Rectal smooth muscle tissue (tissue), 1 donor: ENCODE measurements at regions not wholly inside any gene's neighbourhood (a gene's known extent, or its start where the extent isn't known, plus 50 kb on each side); places are given as distances from the start of the nearest gene placed in this dataset.

Experiments
- H3K27ac ChIP-seq: one replicate; pipeline ENCODE4 v1.7.0; 2013; ENCODE audit warnings: low read depth, low read length, inconsistent platforms
- H3K27me3 ChIP-seq: one replicate; pipeline ENCODE4 v1.7.0; 2013; ENCODE audit warnings: low read length; ENCODE audit not compliant: control insufficient read depth, insufficient read depth
- H3K36me3 ChIP-seq: one replicate; pipeline ENCODE4 v1.7.0; 2013; ENCODE audit warnings: low read length; ENCODE audit not compliant: control insufficient read depth, insufficient read depth
- H3K4me1 ChIP-seq: one replicate; pipeline ENCODE4 v1.7.0; 2013; ENCODE audit warnings: low read length; ENCODE audit not compliant: control insufficient read depth, insufficient read depth
- H3K4me3 ChIP-seq: one replicate; pipeline ENCODE4 v1.7.0; 2013; ENCODE audit warnings: low read length
- H3K9ac ChIP-seq: one replicate; pipeline ENCODE4 v1.7.0; 2013; ENCODE audit warnings: low read length

DNA sequence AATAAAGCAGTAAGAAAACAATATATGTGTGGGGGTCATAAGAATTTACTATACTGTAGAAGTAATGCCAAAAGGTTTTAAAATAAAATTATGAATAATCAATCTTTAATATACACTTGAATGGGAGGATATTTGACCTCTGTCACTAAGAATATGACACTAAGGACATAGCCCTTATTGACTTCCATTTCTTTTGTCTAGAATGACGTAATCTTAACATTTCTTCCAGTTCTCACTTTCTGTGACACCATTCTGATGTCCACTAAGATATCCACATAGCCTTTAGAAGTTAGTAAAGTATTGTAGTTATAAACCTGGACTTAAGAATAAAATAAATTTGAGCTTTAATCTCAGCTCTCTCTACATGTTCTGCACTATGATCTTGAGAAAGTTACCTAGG lies 1050.7 kb downstream of the TLE4 start:
- H3K27ac ChIP-seq = no peak overlapping the region
- no peaks in the 10 kb centered on the region for H3K4me1 ChIP-seq
- H3K27me3 ChIP-seq = no peaks in the 10 kb centered on the region
- no peak overlapping the region for H3K4me3 ChIP-seq
- no peak overlapping the region for H3K9ac ChIP-seq
- H3K36me3 ChIP-seq = no peaks in the 10 kb centered on the region

DNA sequence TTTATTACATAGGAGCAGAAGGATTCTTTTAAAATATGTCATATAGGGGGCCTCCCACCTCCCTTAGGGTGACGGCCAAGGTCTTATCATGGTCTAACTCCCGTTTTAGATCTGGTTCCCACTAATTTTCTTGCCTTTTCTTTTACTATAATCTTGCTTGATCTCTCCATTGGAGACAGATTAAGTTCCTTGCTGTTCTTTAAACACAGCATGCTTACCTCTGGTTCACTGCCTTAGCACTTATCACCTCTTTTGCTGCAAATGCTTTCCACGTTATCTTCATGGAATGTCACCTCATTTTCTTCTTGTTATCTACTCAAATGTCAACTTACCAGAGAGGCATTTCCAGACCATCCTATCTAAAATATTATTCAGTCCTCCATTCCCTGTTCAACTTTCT lies 1047.6 kb downstream of the TLE4 start:
- no peaks in the 10 kb centered on the region for H3K27me3 ChIP-seq
- no peaks in the 10 kb centered on the region for H3K4me1 ChIP-seq
- no peaks in the 10 kb centered on the region for H3K36me3 ChIP-seq
- H3K27ac ChIP-seq = no peak overlapping the region
- no peak overlapping the region for H3K4me3 ChIP-seq
- H3K9ac ChIP-seq = no peak overlapping the region

DNA sequence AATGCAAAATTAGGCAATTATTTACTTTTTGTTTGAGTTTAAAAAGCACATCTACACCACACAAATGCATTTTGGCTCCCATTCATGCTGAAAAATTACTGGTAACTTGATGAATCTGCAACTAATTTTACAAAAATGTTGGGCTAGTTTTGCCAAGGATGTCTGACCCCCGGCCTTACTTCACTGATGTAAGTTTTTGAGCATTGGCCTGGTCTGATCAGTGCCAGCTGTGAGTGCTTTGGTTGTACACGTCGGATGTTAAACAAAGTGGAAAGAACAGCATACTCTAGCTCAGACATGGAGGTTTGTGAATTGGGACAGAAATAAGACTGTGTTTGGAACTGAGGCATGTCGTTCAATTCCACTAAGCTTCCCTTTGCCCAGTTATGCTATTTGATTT lies 1044.2 kb downstream of the TLE4 start:
- H3K27ac ChIP-seq = no peak overlapping the region
- no peaks in the 10 kb centered on the region for H3K36me3 ChIP-seq
- H3K27me3 ChIP-seq = no peaks in the 10 kb centered on the region
- no peaks in the 10 kb centered on the region for H3K4me1 ChIP-seq
- H3K4me3 ChIP-seq = no peak overlapping the region
- no peak overlapping the region for H3K9ac ChIP-seq

DNA sequence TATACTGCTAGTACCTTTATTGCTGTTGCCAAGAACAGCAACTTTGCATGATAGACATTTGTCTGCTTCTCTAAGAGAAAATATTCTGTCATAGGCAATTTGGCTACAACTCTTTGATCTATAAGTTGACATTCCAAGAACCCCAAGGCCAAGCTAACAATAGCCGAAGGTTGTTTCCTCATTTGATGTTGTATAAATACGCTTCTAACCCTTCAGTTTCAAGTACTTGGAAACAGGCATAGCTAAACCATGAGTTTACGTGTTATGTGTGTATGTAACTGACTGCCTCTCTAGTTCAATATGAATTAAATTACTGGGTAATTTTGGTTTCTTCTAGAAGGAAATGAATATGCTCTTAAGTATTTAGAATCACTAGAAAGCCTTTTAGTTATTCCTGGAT lies 1034.0 kb downstream of the TLE4 start:
- Histone ChIP-seq H3K9ac (no peak overlapping the region), H3K36me3 (no peaks in the 10 kb centered on the region), H3K4me1 (peaks cover 2% of the 10 kb centered on the region), H3K4me3 (no peak overlapping the region), H3K27me3 (no peaks in the 10 kb centered on the region), H3K27ac (no peak overlapping the region)

DNA sequence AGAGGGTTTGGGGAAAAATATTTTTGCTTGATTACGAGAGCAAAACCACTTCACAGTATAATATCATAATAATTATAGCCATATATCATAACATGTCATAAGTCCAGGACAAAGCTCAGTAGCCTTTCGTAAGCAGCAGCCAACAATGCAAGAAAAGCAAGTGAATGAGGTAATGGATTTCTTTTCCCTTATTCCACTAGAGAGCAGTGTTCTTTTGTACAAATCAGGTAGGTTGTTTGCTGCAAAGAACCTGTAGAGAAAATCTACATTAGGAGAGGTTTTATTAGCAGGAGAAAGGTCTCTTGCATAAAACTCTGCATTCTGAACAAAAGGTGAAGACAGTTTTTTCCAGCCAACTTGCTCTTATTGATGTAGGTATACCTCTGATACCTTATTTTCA lies 1033.4 kb downstream of the TLE4 start:
- Histone ChIP-seq H3K27ac (no peak overlapping the region), H3K27me3 (no peaks in the 10 kb centered on the region), H3K4me3 (no peak overlapping the region), H3K4me1 (peaks cover 2% of the 10 kb centered on the region), H3K9ac (no peak overlapping the region), H3K36me3 (no peaks in the 10 kb centered on the region)

DNA sequence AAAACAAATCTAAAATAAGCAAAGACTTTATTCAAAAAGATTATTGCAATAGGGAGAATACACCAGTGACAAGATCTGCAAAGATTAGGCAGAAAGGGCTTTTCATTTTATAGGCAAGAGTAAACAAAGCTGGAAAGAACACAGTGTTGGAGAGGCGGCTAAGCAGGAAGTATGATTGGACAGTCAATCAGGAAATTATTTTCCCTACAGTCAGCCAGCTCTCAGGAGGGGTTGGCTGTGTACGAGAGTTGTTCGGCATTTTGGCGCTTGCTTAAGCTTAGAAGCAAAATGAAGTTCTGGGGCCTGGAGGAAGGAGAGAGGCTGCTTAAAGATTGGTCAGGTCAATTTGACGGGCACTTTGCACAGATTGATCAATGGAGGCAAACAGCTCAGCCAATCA lies 1030.5 kb downstream of the TLE4 start:
- Histone ChIP-seq H3K27me3 (no peaks in the 10 kb centered on the region), H3K36me3 (no peaks in the 10 kb centered on the region)

DNA sequence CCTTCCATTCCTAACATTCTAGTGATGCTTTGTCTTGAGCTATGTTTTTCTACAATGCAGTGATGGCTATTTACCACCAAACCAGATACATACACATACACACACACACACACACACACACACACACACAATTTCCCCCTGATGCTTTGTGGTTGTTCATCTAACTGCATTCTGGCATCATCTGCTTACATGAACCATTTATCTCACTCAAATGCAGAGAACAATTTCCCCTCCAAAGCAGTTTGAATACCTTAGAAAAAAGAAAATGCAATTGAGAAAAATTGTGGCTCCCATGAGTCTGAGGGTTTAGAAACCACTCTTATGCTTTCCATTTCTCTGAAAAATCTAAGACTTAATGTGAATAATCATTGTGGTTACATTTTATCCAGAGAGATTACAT lies 1024.8 kb downstream of the TLE4 start:
- no peaks in the 10 kb centered on the region for H3K27me3 ChIP-seq
- no peak overlapping the region for H3K9ac ChIP-seq
- no peak overlapping the region for H3K4me3 ChIP-seq
- no peaks in the 10 kb centered on the region for H3K4me1 ChIP-seq
- H3K36me3 ChIP-seq = no peaks in the 10 kb centered on the region
- H3K27ac ChIP-seq = no peak overlapping the region

More for the DNA sequence above, 1030.5 kb downstream of the TLE4 start:
- H3K4me3 ChIP-seq = no peak overlapping the region
- no peak overlapping the region for H3K27ac ChIP-seq
- peaks cover 2% of the 10 kb centered on the region for H3K4me1 ChIP-seq
- no peak overlapping the region for H3K9ac ChIP-seq

DNA sequence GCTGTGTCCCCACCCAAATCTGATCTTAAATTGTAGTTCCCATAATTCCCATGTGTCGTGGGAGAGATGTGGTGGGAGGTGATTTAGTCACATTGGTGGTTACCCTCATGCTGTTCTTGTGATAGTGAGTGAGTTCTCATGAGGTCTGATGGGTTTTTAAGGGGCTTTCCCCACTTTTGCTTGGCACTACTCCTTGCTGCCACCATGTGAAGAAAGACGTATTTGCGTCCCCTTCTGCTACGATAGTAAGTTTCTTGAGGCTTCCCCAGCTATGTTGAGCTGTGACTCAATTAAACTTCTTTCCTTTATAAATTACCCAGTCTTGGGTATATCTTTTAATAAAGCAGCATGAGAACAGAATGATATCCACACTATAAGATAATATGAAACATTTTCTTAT lies 1023.4 kb downstream of the TLE4 start:
- no peak overlapping the region for H3K27ac ChIP-seq
- no peak overlapping the region for H3K4me3 ChIP-seq
- no peak overlapping the region for H3K9ac ChIP-seq
- no peaks in the 10 kb centered on the region for H3K36me3 ChIP-seq
- H3K27me3 ChIP-seq = no peaks in the 10 kb centered on the region
- H3K4me1 ChIP-seq = no peaks in the 10 kb centered on the region

DNA sequence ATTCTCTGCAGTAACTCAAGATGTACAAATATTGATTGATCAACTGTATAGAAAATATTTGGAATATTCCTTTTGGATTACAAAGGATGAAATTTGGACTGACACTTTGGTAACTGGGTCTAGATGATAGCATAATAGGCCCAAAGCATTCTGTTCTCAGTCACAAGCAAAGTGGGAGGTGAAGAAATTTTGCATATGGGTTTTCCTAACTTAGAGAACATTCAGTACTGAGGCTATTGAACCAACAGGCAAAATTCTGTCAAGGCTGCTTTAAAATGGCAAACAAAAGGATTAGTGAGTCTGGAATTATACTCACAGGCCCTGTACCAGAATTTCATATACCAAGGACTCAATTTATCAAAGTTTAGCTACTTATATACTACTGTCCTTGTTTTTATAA lies 1020.6 kb downstream of the TLE4 start:
- Histone ChIP-seq H3K27me3 (no peaks in the 10 kb centered on the region), H3K4me3 (no peak overlapping the region), H3K9ac (no peak overlapping the region), H3K27ac (no peak overlapping the region), H3K36me3 (no peaks in the 10 kb centered on the region), H3K4me1 (no peaks in the 10 kb centered on the region)

DNA sequence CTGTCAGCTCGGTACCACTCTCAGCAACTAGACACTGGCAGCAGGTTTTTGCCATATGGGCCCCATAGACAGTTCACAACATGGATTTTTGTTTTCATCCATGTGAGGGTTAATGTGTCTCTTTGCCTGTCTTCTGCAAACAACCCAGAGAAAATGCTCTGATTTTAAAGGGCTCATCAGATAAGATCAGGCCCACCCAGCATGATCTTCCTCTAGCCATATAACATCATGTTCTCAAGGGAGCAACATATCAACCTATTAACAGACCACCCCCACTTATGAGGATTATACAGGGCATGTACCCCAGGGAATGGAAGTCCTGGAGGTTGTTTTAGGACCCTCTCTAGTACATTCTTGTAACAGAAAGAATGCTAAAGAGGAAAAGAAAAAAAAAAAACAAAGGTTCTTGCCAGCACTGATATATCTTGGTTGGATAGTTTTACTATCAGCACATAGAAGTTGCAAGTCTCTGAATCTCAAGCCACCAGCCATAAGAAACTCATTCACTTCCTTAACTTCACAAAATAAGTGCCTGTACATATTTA lies 1015.1 kb downstream of the TLE4 start:
- Histone ChIP-seq H3K9ac (no peak overlapping the region), H3K27ac (no peak overlapping the region), H3K4me1 (no peaks in the 10 kb centered on the region), H3K27me3 (no peaks in the 10 kb centered on the region), H3K4me3 (no peak overlapping the region), H3K36me3 (no peaks in the 10 kb centered on the region)

DNA sequence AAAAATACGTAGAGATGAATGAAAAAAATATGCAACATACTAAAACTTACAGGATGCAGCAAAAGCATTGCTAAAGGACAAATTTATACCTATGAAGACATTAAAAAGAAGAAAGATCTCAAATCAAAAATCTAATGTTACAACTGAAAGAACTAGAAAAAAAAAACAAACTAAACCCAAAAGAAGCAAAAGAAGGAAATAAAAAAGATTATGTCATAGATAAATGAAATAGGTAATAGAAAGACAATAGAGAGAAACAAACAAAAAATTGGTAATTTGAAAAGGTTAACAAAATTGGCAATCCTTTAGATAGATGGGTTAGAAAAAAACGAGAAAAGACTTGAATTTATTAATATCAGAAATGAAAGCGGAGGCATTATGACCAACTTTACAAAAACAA lies 1000.2 kb downstream of the TLE4 start:
- H3K27ac ChIP-seq = no peak overlapping the region
- no peaks in the 10 kb centered on the region for H3K27me3 ChIP-seq
- no peak overlapping the region for H3K4me3 ChIP-seq

DNA sequence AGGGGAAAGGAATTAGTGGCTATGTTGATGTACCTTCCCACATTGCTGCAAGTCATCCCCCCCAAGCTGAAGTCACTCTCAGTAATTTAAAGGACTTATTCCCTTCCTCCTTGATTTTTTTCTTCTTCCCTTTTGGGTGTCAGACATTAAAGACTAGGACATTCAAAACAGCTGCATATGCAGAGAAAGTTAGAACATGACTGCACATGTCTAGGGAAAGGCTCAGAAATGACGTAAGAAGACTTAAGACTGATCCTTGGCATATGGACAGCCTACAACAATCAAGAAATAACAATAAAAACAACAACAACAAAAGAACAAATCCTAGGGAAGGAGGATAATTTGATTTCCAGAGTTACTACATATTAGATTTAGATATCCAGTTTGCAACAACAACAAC lies 997.5 kb downstream of the TLE4 start:
- Histone ChIP-seq H3K4me3 (no peak overlapping the region), H3K27me3 (no peaks in the 10 kb centered on the region), H3K4me1 (no peaks in the 10 kb centered on the region), H3K9ac (no peak overlapping the region), H3K36me3 (no peaks in the 10 kb centered on the region), H3K27ac (no peak overlapping the region)

More for the DNA sequence above, 1000.2 kb downstream of the TLE4 start:
- Histone ChIP-seq H3K9ac (no peak overlapping the region), H3K4me1 (no peaks in the 10 kb centered on the region), H3K36me3 (no peaks in the 10 kb centered on the region)

DNA sequence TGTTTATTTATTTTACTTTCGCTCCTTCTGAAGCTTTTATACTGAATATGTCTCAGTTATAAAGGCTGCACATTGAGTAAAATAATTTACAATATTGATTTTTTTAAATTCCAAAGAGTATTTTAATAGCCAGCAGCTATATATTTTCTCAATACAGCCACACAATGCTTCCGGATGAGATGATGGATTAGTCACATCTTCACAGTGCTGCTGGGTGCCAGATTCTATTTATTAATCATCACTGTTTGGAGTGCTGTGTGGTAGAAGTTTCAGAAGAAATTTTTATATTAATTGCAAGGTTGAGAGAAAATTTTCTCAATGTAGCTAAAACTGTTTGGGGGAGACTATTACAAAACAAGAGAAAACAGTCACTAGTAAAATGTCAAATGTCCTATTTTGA lies 989.8 kb downstream of the TLE4 start:
- no peaks in the 10 kb centered on the region for H3K36me3 ChIP-seq
- no peak overlapping the region for H3K27ac ChIP-seq
- H3K27me3 ChIP-seq = no peaks in the 10 kb centered on the region
- H3K9ac ChIP-seq = no peak overlapping the region
- no peaks in the 10 kb centered on the region for H3K4me1 ChIP-seq
- H3K4me3 ChIP-seq = no peak overlapping the region
